Spleen (tissue), 3 donors: ENCODE measurements at regions not wholly inside any gene's neighbourhood (a gene's known extent, or its start where the extent isn't known, plus 50 kb on each side); places are given as distances from the start of the nearest gene placed in this dataset.

Source experiments
- POLR2A ChIP-seq, 3 donors: fragments of 450-650 bp; IDR thresholded peaks; one replicate each; pipeline ENCODE4 v1.5.1; 2017; ENCODE audit warnings: antibody characterized with exemption in 3 of 3, mild to moderate bottlenecking in 1 of 3
- POLR2AphosphoS5 ChIP-seq, 3 donors: sonication (generic); formaldehyde crosslinking; IDR thresholded peaks; one replicate each; pipeline ENCODE4 v1.5.1; 2017; ENCODE audit warnings: antibody characterized with exemption in 3 of 3

DNA sequence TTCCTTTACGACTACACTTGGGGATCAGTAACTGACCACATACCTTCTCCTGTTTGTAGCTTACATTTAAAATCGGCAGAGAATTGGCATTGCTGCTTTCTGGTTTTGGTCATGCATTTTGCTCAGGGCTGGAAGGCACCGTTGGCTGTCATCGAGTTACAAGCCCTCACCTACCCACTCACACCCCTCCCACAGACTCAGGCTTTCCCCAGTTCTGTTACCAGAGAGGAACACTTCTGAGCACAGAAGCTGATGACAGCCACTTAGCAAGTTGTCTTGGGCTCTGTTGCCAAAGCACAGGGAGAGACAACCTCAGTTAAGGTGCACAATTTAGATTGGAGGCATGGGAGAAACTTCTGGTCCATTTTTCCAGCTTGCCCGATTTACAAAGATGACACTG, 204.8 kb upstream of the TOPAZ1 start:
- TF ChIP-seq POLR2AphosphoS5 (IDR thresholded peaks at IDR 0.05) (no peak), POLR2A (IDR thresholded peaks at IDR 0.05) (no peak)
